ENCODE measurements at regions not wholly inside any gene's neighbourhood (a gene's known extent, or its start where the extent isn't known, plus 50 kb on each side); places are given as distances from the start of the nearest gene placed in this dataset.
"Not testable (repeated sequence)": the region's sequence is repeated elsewhere in the genome, so short reads cannot be mapped to it uniquely, and the experiment has no call there.

DNA sequence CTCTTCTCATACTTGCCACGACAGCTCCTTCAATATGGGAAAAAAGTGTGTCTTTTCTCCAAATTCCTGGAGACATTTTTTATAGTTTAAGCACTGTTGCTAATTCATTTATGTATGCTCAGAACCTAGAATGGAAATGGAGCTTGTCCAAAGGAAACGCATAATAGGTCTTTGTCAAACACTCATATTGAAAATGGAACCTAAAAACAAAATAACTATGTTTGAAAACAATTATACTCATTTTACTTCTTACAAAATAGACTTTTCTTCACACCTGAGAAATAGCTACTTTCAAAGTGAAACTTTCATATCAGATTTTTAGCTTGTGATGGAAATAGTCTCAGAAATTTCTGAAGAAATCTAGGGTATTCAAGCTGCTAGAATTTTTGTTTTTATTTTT, 529.7 kb upstream of the BOD1L1 start:
- H3K9me3 ChIP-seq = no peaks in the 10 kb centered on the region; the same call in 1 of the 2 replicates
- no peaks in the 10 kb centered on the region for H3K4me1 ChIP-seq
- H3K4me3 ChIP-seq (ENCODE audit: low read depth, low read length) = no peak overlapping the region
- H3K27me3 ChIP-seq = no peaks in the 10 kb centered on the region
- no peak for DNase-seq
- TF ChIP-seq CTCF (IDR thresholded peaks at IDR 0.05; ENCODE audit: low read depth, low read length) = no peak
- H3K36me3 ChIP-seq = no peaks in the 10 kb centered on the region

DNA sequence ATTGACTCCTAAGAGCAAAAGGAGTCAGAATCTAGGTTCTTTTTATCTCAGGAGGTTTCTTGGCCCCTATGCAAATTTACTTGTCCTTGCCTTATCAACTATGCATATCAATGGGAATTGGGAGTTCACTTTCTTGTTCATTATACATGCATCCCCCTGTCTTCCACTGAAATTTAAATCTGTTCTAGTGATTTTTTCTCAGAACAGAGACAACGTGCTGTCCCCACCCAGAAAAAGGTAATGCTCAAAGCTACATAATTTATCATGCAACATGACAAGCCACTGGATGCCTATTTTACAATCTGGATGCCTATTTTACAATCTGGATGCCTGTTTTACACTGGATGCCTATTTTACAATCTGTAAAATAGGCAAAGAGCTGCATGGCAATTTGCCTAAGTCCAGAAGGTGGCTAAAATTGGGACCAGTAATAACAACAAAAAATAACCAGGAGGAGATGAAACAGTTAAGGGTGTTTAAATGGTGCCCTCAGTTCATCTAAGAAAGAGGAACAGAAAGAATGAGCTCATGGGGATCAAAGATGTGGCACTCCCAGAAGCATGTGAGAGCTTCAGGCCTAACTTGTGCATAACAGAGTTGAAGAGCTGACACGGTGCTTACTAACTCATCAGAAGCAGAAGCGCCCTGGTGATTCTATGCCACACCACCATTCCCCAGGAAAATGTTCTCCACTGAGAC, 537.8 kb upstream of the BOD1L1 start:
- H3K36me3 ChIP-seq = no peaks in the 10 kb centered on the region
- no peaks in the 10 kb centered on the region for H3K27me3 ChIP-seq
- H3K4me3 ChIP-seq (ENCODE audit: low read depth, low read length) = no peak overlapping the region
- no peaks in the 10 kb centered on the region for H3K4me1 ChIP-seq
- TF ChIP-seq CTCF (IDR thresholded peaks at IDR 0.05; ENCODE audit: low read depth, low read length) = no peak
- DNase-seq = no peak
- H3K9me3 ChIP-seq = no peaks in the 10 kb centered on the region; the same call in 1 of the 2 replicates

DNA sequence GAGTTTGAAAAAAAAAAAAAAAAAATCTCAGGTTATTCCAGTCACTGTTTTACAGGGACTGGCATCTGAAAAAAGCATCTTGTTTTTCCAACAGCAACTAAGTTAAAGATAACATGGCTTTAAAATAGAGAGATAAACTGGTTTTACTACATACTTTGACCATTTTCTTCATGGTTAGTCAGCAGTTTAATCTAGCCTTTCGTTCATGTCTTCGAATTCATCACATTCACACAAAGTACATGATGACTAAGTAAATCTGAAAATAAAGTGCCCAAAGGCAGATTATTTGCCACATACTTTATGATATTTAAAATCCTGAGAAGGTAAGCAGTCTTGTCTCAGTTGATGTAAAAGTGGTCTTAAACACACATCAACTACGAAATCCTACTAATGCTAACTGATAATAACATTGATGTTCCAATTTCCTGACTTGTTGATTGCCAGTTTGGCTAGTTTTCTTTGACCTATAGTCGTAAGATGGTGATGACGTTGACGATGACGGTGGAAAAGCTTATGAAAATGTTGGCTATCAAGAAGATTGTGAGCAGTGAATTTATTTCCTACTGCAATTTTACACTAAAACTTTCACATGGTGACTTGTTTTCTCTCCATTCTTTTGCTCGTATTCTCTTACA, 540.5 kb upstream of the BOD1L1 start:
- H3K36me3 ChIP-seq = no peaks in the 10 kb centered on the region
- H3K9me3 ChIP-seq = no peaks in the 10 kb centered on the region; the same call in 1 of the 2 replicates
- DNase-seq = no peak
- H3K27me3 ChIP-seq = no peaks in the 10 kb centered on the region
- H3K4me3 ChIP-seq (ENCODE audit: low read depth, low read length) = no peak overlapping the region
- no peak for TF ChIP-seq CTCF (IDR thresholded peaks at IDR 0.05; ENCODE audit: low read depth, low read length)
- H3K4me1 ChIP-seq = no peaks in the 10 kb centered on the region

DNA sequence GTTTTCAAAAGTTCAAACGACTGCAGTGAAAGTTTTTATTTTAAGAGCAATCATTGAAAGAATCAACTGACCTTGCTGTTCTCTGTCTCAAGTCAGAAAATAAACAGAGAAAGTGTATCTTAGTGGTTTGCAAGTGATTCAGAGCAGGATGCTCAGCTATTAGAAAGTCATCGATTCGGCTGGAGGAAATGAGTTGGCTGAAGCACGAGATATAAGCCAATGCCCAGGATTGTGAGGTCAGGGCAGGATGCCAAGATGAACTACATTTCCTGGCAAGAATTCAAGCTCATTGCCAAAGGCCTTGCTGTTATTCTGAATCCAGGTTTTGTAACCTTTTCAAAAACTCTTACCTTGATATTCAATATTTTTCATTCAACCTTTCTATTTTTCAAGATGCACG, 541.4 kb upstream of the BOD1L1 start:
- DNase-seq = no peak
- H3K4me1 ChIP-seq = no peaks in the 10 kb centered on the region
- TF ChIP-seq CTCF (IDR thresholded peaks at IDR 0.05; ENCODE audit: low read depth, low read length) = no peak

GRCh38 chr4:14169460-14169859, 541.9 kb upstream of the BOD1L1 start:
- Histone ChIP-seq H3K4me1 (no peaks in the 10 kb centered on the region), H3K9me3 (no peaks in the 10 kb centered on the region; the same call in 1 of the 2 replicates), H3K4me3 (ENCODE audit: low read depth, low read length) (no peak overlapping the region), H3K36me3 (no peaks in the 10 kb centered on the region), H3K27me3 (no peaks in the 10 kb centered on the region)
- no peak for DNase-seq
- TF ChIP-seq CTCF (IDR thresholded peaks at IDR 0.05; ENCODE audit: low read depth, low read length) = no peak

More for the DNA sequence above, 541.4 kb upstream of the BOD1L1 start:
- Histone ChIP-seq H3K4me3 (ENCODE audit: low read depth, low read length) (no peak overlapping the region), H3K27me3 (no peaks in the 10 kb centered on the region), H3K9me3 (no peaks in the 10 kb centered on the region; the same call in 1 of the 2 replicates), H3K36me3 (no peaks in the 10 kb centered on the region)

DNA sequence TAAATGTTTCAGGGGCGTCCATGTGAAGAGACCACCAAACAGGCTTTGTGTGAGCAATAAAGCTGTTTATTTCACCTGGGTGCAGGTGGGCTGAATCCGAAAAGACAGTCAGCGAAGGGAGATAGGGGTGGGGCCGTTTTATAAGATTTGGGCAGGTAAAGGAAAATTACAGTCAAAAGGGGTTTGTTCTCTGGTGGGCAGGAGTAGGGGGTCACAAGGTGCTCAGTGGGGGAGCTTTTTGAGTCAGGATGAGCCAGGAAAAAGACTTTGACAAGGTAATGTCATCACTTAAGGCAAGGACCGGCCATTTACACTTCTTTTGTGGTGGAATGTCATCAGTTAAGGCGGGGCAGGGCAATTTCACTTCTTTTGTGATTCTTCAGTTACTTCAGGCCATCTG, 542.4 kb upstream of the BOD1L1 start:
- H3K27me3 ChIP-seq; H3K9me3 ChIP-seq; H3K36me3 ChIP-seq; DNase-seq; H3K4me1 ChIP-seq; H3K4me3 ChIP-seq (ENCODE audit: low read depth, low read length): not testable (repeated sequence)

All from BE2C (cell line).